Neuronal stem cell (in vitro differentiated cells): ENCODE measurements at regions not wholly inside any gene's neighbourhood (a gene's known extent, or its start where the extent isn't known, plus 50 kb on each side); places are given as distances from the start of the nearest gene placed in this dataset.

Source experiments
- DNase-seq: peaks from one replicate; pipeline ENCODE4 v3.0.0-alpha.2; 2013; ENCODE audit warnings: low spot score
- H2AFZ ChIP-seq: one replicate; pipeline ENCODE4 v1.6.1; 2013; ENCODE audit warnings: mild to moderate bottlenecking, low read length, inconsistent platforms
- H2AK5ac ChIP-seq: 2 replicates; pipeline ENCODE4 v1.6.1; 2013; ENCODE audit warnings: low read depth, mild to moderate bottlenecking, inconsistent platforms, low read length, moderate library complexity, mixed read lengths
- H2BK120ac ChIP-seq: 2 replicates; pipeline ENCODE4 v1.6.1; 2013; ENCODE audit warnings: low read depth, mild to moderate bottlenecking, inconsistent platforms, low read length, moderate library complexity, mixed read lengths
- H2BK12ac ChIP-seq: one replicate; pipeline ENCODE4 v1.6.1; 2013; ENCODE audit warnings: low read length, inconsistent platforms
- H2BK15ac ChIP-seq: 2 replicates; pipeline ENCODE4 v1.6.1; 2013; ENCODE audit warnings: mild to moderate bottlenecking, low read length, inconsistent platforms, mixed read lengths
- H2BK5ac ChIP-seq: one replicate; pipeline ENCODE4 v1.6.1; 2013; ENCODE audit warnings: inconsistent platforms, mild to moderate bottlenecking, low read length, moderate library complexity
- H3K14ac ChIP-seq: one replicate; pipeline ENCODE4 v1.6.1; 2013; ENCODE audit warnings: low read length, inconsistent platforms
- H3K18ac ChIP-seq: 2 replicates; pipeline ENCODE4 v1.6.1; 2013; ENCODE audit warnings: low read length, inconsistent platforms
- H3K23ac ChIP-seq: 2 replicates; pipeline ENCODE4 v1.6.1; 2013; ENCODE audit warnings: low read depth, mild to moderate bottlenecking, mixed read lengths, low read length, inconsistent platforms; ENCODE audit not compliant: poor library complexity
- H3K27ac ChIP-seq: replicated peaks from 3 replicates; pipeline ENCODE4 v1.5.1; 2013; ENCODE audit warnings: low read length, inconsistent platforms
- H3K27me3 ChIP-seq, 3 experiments: 2 replicates each; pipeline ENCODE4 v1.6.1; 2013; ENCODE audit warnings: low read length in 3 of 3, mild to moderate bottlenecking in 2 of 3, inconsistent platforms in 1 of 3, low read depth in 1 of 3, mixed read lengths in 1 of 3, moderate library complexity in 1 of 3; ENCODE audit not compliant: control insufficient read depth in 3 of 3, insufficient read depth in 3 of 3
- H3K36me3 ChIP-seq, 2 donors: replicated peaks in 1 of 2; 2 replicates each; pipeline ENCODE4 v1.6.1; 2013; ENCODE audit warnings: low read length in 2 of 2; ENCODE audit not compliant: control insufficient read depth in 2 of 2, insufficient read depth in 2 of 2
- H3K4ac ChIP-seq: 2 replicates; pipeline ENCODE4 v1.6.1; 2013; ENCODE audit warnings: inconsistent platforms, mild to moderate bottlenecking, low read length, moderate library complexity
- H3K4me1 ChIP-seq, 2 donors: 1 replicate in 1 of 2; 2 replicates in 1 of 2; pipeline ENCODE4 v1.6.1; 2013; ENCODE audit warnings: low read length in 2 of 2, low read depth in 1 of 2; ENCODE audit not compliant: control insufficient read depth in 2 of 2, insufficient read depth in 1 of 2
- H3K4me2 ChIP-seq: one replicate; pipeline ENCODE4 v1.6.1; 2013; ENCODE audit warnings: mild to moderate bottlenecking, low read length, inconsistent platforms; ENCODE audit not compliant: insufficient read depth, poor library complexity, severe bottlenecking
- H3K4me3 ChIP-seq, 2 donors: 2 replicates each; pipeline ENCODE4 v1.5.1; 2013; ENCODE audit warnings: low read length in 2 of 2, mild to moderate bottlenecking in 2 of 2, inconsistent platforms in 1 of 2, moderate library complexity in 1 of 2
- H3K79me1 ChIP-seq: one replicate; pipeline ENCODE4 v1.6.1; 2013; ENCODE audit warnings: low read depth, mild to moderate bottlenecking, inconsistent platforms, low read length, moderate library complexity
- H3K9ac ChIP-seq: one replicate; pipeline ENCODE4 v1.6.1; 2013; ENCODE audit warnings: mild to moderate bottlenecking, low read depth, low read length, inconsistent platforms; ENCODE audit not compliant: poor library complexity
- H3K9me3 ChIP-seq, 2 donors: replicated peaks in 1 of 2; 2 replicates each; pipeline versions ENCODE3 to v1.6.1; 2013; ENCODE audit warnings: low read length in 2 of 2, mild to moderate bottlenecking in 2 of 2, inconsistent platforms in 1 of 2, low read depth in 1 of 2, mixed read lengths in 1 of 2, moderate library complexity in 1 of 2; ENCODE audit not compliant: control insufficient read depth in 2 of 2, insufficient read depth in 1 of 2
- H4K8ac ChIP-seq: one replicate; pipeline ENCODE4 v1.6.1; 2013; ENCODE audit warnings: low read depth, mild to moderate bottlenecking, inconsistent platforms, low read length, moderate library complexity
- H4K91ac ChIP-seq: one replicate; pipeline ENCODE4 v1.6.1; 2013; ENCODE audit warnings: low read length, low read depth, mild to moderate bottlenecking, inconsistent platforms; ENCODE audit not compliant: poor library complexity
- WGBS, 2 donors: extraction: QIAGEN DNeasy Blood & Tissue Kit; methylation state at CpG; one replicate each; pipeline ENCODE4 v1.1.7; 2013; ENCODE audit warnings: missing lambda C conversion rate in 2 of 2, mixed read lengths in 1 of 2; ENCODE audit not compliant: insufficient read length in 2 of 2, insufficient replicate concordance in 1 of 2; ENCODE audit errors: extremely low coverage in 2 of 2; 5-methylcytosine and 5-hydroxymethylcytosine counted together

DNA sequence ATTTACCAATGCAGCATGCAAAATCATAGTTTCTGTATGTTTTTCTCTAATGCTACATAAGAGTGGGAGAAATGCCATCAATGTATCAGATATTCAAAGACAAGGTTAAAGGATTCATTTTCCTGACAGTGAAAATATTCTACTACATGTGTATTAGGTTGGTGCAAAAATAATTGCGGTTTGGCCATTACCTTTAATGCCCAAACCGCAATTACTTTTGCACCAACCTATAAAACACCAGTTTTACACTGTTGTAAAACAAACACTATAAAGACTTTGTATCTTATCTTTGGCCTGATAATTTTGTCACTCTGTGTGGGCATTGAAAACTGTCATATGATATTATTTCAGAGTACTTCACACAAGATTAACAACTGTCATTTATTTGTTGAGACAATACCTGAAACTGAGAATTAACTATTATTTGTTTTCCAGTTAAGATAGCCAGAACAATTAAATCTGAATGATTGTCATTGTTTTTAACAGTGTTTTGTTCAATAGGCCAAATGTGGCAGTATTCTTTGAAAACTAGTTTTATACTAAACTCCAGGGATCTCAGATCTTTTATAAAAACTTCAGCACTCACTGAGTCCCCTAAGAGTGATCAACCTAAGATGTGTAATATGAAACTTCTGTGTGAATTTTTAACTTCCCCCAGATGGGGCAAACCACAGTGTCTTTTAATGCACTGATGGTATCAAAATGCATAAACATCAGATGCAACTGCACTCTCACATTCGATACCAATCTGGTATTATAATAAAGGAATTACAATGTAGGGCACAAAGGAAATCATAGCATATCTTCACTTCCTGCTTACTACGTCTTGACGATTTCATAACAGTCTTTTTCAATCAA is 53.8 kb upstream of the FBN2 start:
- Histone ChIP-seq H3K27ac (no peak overlapping the region), H3K9ac (no peak overlapping the region), H3K4me2 (no peak overlapping the region), H2BK12ac (no peak overlapping the region), H3K4me1 (peaks cover 0 to 3% of the 10 kb centered on the region in 2 donors), H2AFZ (no peak overlapping the region), H3K14ac (no peak overlapping the region), H3K18ac (no peak overlapping the region), H2BK15ac (no peak overlapping the region), H4K8ac (no peak overlapping the region), H3K79me1 (no peaks in the 10 kb centered on the region), H3K4ac (no peak overlapping the region), H2BK120ac (no peak overlapping the region), H3K36me3 (no peaks in the 10 kb centered on the region), H3K27me3 (no peaks in the 10 kb centered on the region), H3K23ac (no peak overlapping the region), H3K9me3 (no peaks in the 10 kb centered on the region), H2BK5ac (no peak overlapping the region), H2AK5ac (no peak overlapping the region), H4K91ac (no peak overlapping the region), H3K4me3 (no peak overlapping the region)
- no peak for DNase-seq
- no CpG with 5 or more reads among the region's 5 CpGs for WGBS, 2 donors

- WGBS, 2 donors: no CpG with 5 or more reads among the region's 4 CpGs
- Histone ChIP-seq H2BK12ac (no peak overlapping the region), H3K9ac (no peak overlapping the region), H2AK5ac (no peak overlapping the region), H3K4me1 (peaks cover 0 to 3% of the 10 kb centered on the region in 2 donors), H2AFZ (no peak overlapping the region), H4K8ac (no peak overlapping the region), H3K79me1 (no peaks in the 10 kb centered on the region), H3K18ac (no peak overlapping the region), H3K14ac (no peak overlapping the region), H3K4ac (no peak overlapping the region), H3K4me2 (no peak overlapping the region), H3K9me3 (no peaks in the 10 kb centered on the region), H2BK5ac (no peak overlapping the region), H3K4me3 (no peak overlapping the region), H4K91ac (no peak overlapping the region), H2BK120ac (no peak overlapping the region), H3K27ac (no peak overlapping the region), H2BK15ac (no peak overlapping the region), H3K23ac (no peak overlapping the region), H3K36me3 (no peaks in the 10 kb centered on the region), H3K27me3 (no peaks in the 10 kb centered on the region)
- no peak for DNase-seq
Measured at GRCh38 chr5:128596071-128596470, 58.0 kb upstream of the FBN2 start.

DNA sequence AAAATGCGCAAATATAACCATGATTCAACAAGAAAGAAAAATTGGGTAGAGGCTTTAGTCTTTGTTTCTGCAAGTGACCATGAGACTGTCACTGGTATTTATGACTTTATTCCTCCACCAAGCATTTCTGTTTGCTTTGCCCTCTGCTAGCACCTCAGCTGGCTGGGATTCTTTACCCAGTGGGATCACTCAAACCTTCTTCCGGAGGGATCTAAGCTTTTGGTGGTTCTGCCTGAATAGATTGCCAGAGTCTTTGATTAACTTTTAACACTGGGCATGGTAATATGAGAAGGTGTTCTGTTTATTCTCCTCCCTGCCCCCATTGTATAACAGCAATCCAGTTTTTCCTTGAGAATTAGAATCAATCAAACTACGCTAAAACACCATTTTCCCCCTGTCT is 59.1 kb upstream of the FBN2 start:
- WGBS, 2 donors: no CpG with 5 or more reads among the region's 3 CpGs

GRCh38 chr5:128613128-128613527 is 75.1 kb upstream of the FBN2 start:
- no peaks in the 10 kb centered on the region for H3K4me1 ChIP-seq
- WGBS, 2 donors: no CpG with 5 or more reads among the region's 4 CpGs
- no peak overlapping the region for H3K4me2 ChIP-seq
- H3K9ac ChIP-seq: no peak overlapping the region
- peaks cover 0 to 2% (median 0%) of the 10 kb centered on the region in 3 experiments for H3K27me3 ChIP-seq
- H3K18ac ChIP-seq: no peak overlapping the region
- H2BK12ac ChIP-seq: no peak overlapping the region
- H3K4me3 ChIP-seq: no peak overlapping the region
- H4K8ac ChIP-seq: no peak overlapping the region
- H2BK120ac ChIP-seq: no peak overlapping the region
- H4K91ac ChIP-seq: no peak overlapping the region
- H3K9me3 ChIP-seq: peaks cover 0 to 5% of the 10 kb centered on the region in 2 donors
- no peak overlapping the region for H3K23ac ChIP-seq
- H2AFZ ChIP-seq: no peak overlapping the region
- H2BK5ac ChIP-seq: no peak overlapping the region
- H3K4ac ChIP-seq: no peak overlapping the region
- no peak overlapping the region for H2AK5ac ChIP-seq
- H3K79me1 ChIP-seq: no peaks in the 10 kb centered on the region
- H3K36me3 ChIP-seq: no peaks in the 10 kb centered on the region
- no peak overlapping the region for H3K14ac ChIP-seq
- H2BK15ac ChIP-seq: no peak overlapping the region
- H3K27ac ChIP-seq: no peak overlapping the region
- DNase-seq: no peak

More for the DNA sequence above, 59.1 kb upstream of the FBN2 start:
- H3K23ac ChIP-seq: no peak overlapping the region
- H3K36me3 ChIP-seq: no peaks in the 10 kb centered on the region
- H2BK12ac ChIP-seq: no peak overlapping the region
- H3K18ac ChIP-seq: no peak overlapping the region
- no peak for DNase-seq
- H3K4me3 ChIP-seq: no peak overlapping the region
- no peak overlapping the region for H4K91ac ChIP-seq
- H3K9me3 ChIP-seq: no peaks in the 10 kb centered on the region
- H3K4me1 ChIP-seq: peaks cover 0 to 3% of the 10 kb centered on the region in 2 donors
- H2BK120ac ChIP-seq: no peak overlapping the region
- H3K79me1 ChIP-seq: no peaks in the 10 kb centered on the region
- no peak overlapping the region for H3K4me2 ChIP-seq
- H3K27me3 ChIP-seq: no peaks in the 10 kb centered on the region
- H3K4ac ChIP-seq: no peak overlapping the region
- H4K8ac ChIP-seq: no peak overlapping the region
- no peak overlapping the region for H2AFZ ChIP-seq
- H3K9ac ChIP-seq: no peak overlapping the region
- H2BK15ac ChIP-seq: no peak overlapping the region
- no peak overlapping the region for H3K14ac ChIP-seq
- no peak overlapping the region for H2AK5ac ChIP-seq
- H2BK5ac ChIP-seq: no peak overlapping the region
- no peak overlapping the region for H3K27ac ChIP-seq
